HEK293 (cell line): ENCODE measurements at regions not wholly inside any gene's neighbourhood (a gene's known extent, or its start where the extent isn't known, plus 50 kb on each side); places are given as distances from the start of the nearest gene placed in this dataset.

Experiments used
- MZF1 ChIP-seq: fragments of 450-650 bp; formaldehyde crosslinking; IDR thresholded peaks from 2 replicates; pipeline ENCODE4 v1.5.1; 2017; ENCODE audit warnings: missing biosample characterization, missing genetic modification characterization, borderline replicate concordance
- OSR2 ChIP-seq: fragments of 450-650 bp; formaldehyde crosslinking; IDR thresholded peaks from 2 replicates; pipeline ENCODE4 v1.5.1; 2016; ENCODE audit warnings: missing biosample characterization, missing genetic modification characterization
- PATZ1 ChIP-seq: fragments of 450-650 bp; formaldehyde crosslinking; IDR thresholded peaks from 2 replicates; pipeline ENCODE4 v1.5.1; 2016; ENCODE audit warnings: missing biosample characterization, missing genetic modification characterization
- SP7 ChIP-seq: fragments of 450-650 bp; formaldehyde crosslinking; IDR thresholded peaks from 2 replicates; pipeline ENCODE4 v1.5.1; 2016; ENCODE audit warnings: missing biosample characterization, missing genetic modification characterization
- TRIM28 ChIP-seq: IDR thresholded peaks from 2 replicates; pipeline ENCODE4 v1.6.1; 2011; ENCODE audit warnings: low read length, control low read depth, borderline replicate concordance
- ZBTB21 ChIP-seq: fragments of 450-650 bp; formaldehyde crosslinking; IDR thresholded peaks from 2 replicates; pipeline ENCODE4 v1.5.1; 2017; ENCODE audit warnings: missing biosample characterization, missing genetic modification characterization
- ZFHX2 ChIP-seq: fragments of 450-650 bp; formaldehyde crosslinking; conservative IDR thresholded peaks from 2 replicates; pipeline ENCODE4 v1.5.1; 2016; ENCODE audit warnings: missing biosample characterization, missing genetic modification characterization
- ZIC2 ChIP-seq: fragments of 450-650 bp; formaldehyde crosslinking; IDR thresholded peaks from 2 replicates; pipeline ENCODE4 v1.5.1; 2016; ENCODE audit warnings: missing biosample characterization, missing genetic modification characterization
- ZNF239 ChIP-seq: fragments of 450-650 bp; formaldehyde crosslinking; IDR thresholded peaks from 2 replicates; pipeline ENCODE4 v1.5.1; 2016; ENCODE audit warnings: missing biosample characterization, missing genetic modification characterization
- ZNF24 ChIP-seq: fragments of 450-650 bp; formaldehyde crosslinking; IDR thresholded peaks from 2 replicates; pipeline ENCODE4 v1.5.1; 2016; ENCODE audit warnings: missing biosample characterization, missing genetic modification characterization
- ZNF266 ChIP-seq: fragments of 450-650 bp; formaldehyde crosslinking; IDR thresholded peaks from 2 replicates; pipeline ENCODE4 v1.5.1; 2016; ENCODE audit warnings: missing biosample characterization, missing genetic modification characterization, low read depth
- ZNF280D ChIP-seq: fragments of 450-650 bp; formaldehyde crosslinking; IDR thresholded peaks from 2 replicates; pipeline ENCODE4 v1.5.1; 2016; ENCODE audit warnings: missing biosample characterization, missing genetic modification characterization
- ZNF473 ChIP-seq: fragments of 450-650 bp; formaldehyde crosslinking; IDR thresholded peaks from 2 replicates; pipeline ENCODE4 v1.5.1; 2017; ENCODE audit warnings: missing biosample characterization, missing genetic modification characterization
- ZNF571 ChIP-seq: fragments of 450-650 bp; formaldehyde crosslinking; IDR thresholded peaks from 2 replicates; pipeline ENCODE4 v1.5.0; 2017; ENCODE audit warnings: missing biosample characterization, missing genetic modification characterization
- ZNF580 ChIP-seq: fragments of 450-650 bp; formaldehyde crosslinking; IDR thresholded peaks from 2 replicates; pipeline ENCODE4 v1.5.1; 2016; ENCODE audit warnings: missing biosample characterization, missing genetic modification characterization
- ZNF596 ChIP-seq: fragments of 450-650 bp; IDR thresholded peaks from 2 replicates; pipeline ENCODE4 v1.5.0; 2018; ENCODE audit warnings: missing biosample characterization, mild to moderate bottlenecking, missing genetic modification characterization, moderate library complexity
- ZNF600 ChIP-seq: fragments of 450-650 bp; formaldehyde crosslinking; IDR thresholded peaks from 2 replicates; pipeline ENCODE4 v1.5.1; 2016; ENCODE audit warnings: missing biosample characterization, missing genetic modification characterization
- ZNF610 ChIP-seq: fragments of 450-650 bp; formaldehyde crosslinking; IDR thresholded peaks from 2 replicates; pipeline ENCODE4 v1.5.1; 2016; ENCODE audit warnings: missing biosample characterization, missing genetic modification characterization, borderline replicate concordance
- ZNF629 ChIP-seq: fragments of 450-650 bp; formaldehyde crosslinking; IDR thresholded peaks from 2 replicates; pipeline ENCODE4 v1.5.1; 2017; ENCODE audit warnings: missing biosample characterization, missing genetic modification characterization
- ZNF658 ChIP-seq: fragments of 450-650 bp; formaldehyde crosslinking; IDR thresholded peaks from 2 replicates; pipeline ENCODE4; 2016; ENCODE audit warnings: missing biosample characterization, missing genetic modification characterization
- ZNF660 ChIP-seq: fragments of 450-650 bp; IDR thresholded peaks from 2 replicates; pipeline ENCODE4 v1.5.1; 2018; ENCODE audit warnings: missing biosample characterization, mild to moderate bottlenecking, missing genetic modification characterization
- ZNF747 ChIP-seq: fragments of 450-650 bp; formaldehyde crosslinking; IDR thresholded peaks from 2 replicates; pipeline ENCODE4 v1.5.1; 2016; ENCODE audit warnings: missing biosample characterization, missing genetic modification characterization
- ZNF830 ChIP-seq: fragments of 450-650 bp; IDR thresholded peaks from 2 replicates; pipeline ENCODE4 v1.5.0; 2018; ENCODE audit warnings: missing biosample characterization, missing genetic modification characterization, low read depth, mild to moderate bottlenecking, moderate library complexity
- TF ChIP-seq, protein P1 (sequence below): fragments of 450-650 bp; formaldehyde crosslinking; IDR thresholded peaks from 2 replicates; pipeline ENCODE4 v1.5.1; 2016; ENCODE audit warnings: missing biosample characterization, missing genetic modification characterization
- TF ChIP-seq, protein P2 (sequence below): fragments of 450-650 bp; formaldehyde crosslinking; IDR thresholded peaks from 2 replicates; pipeline ENCODE4 v1.5.1; 2016; ENCODE audit warnings: missing biosample characterization, missing genetic modification characterization, low read depth
- TF ChIP-seq, protein P3 (sequence below): fragments of 450-650 bp; formaldehyde crosslinking; IDR thresholded peaks from 2 replicates; pipeline ENCODE4 v1.5.1; 2016; ENCODE audit warnings: missing biosample characterization, missing genetic modification characterization
- TF ChIP-seq, protein P4 (sequence below): fragments of 450-650 bp; formaldehyde crosslinking; IDR thresholded peaks from 2 replicates; pipeline ENCODE4 v1.5.1; 2017; ENCODE audit warnings: missing biosample characterization, missing genetic modification characterization

DNA sequence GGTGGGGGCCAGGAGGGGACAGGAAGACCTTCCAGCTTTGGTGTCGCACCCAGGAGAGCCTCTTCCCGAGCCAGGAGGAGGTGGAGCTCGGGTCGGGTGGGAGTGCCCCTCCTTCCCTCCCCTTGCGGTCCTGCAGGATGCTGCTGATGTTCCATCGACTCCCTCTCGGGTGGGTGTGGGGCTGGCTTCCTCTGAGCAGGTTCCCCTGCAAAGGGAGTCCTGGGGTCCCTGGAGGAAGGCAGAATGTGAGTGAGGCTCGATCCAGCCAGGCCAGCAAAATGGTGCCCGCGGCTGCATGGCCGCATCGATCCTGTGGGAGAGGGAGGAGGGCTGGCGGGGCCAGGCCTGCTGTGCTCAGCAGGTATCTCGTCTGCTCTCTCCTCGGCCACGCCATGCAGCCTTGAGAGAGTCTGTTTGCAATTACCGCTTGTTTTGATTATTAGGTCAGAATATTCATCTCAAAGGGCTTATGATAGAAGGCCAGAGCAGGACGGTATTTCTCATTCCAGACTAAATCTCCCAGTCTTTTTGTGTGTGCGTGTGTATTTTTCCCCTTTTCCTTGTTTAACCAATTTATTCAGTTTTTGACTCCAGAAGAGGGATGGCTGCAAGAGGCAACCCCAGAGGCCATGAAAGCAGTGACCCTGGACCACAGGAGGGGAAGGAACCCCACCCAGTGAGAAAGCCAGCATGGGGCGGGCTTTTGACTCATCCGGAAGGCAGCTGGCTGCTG is 137.3 kb upstream of the ZMIZ1 start (continued):
- TF ChIP-seq ZNF266 (no peak), ZNF571 (tag by site-specific recombination) (no peak), ZIC2 (tag by site-specific recombination) (peak; percentile 97), ZNF747 (tag by site-specific recombination) (no peak), ZNF596 (tag by site-specific recombination) (peak; percentile 34; the same call in 1 of the 2 replicates), ZNF830 (tag by site-specific recombination) (no peak), ZFHX2 (tag by site-specific recombination) (no peak), ZNF610 (tag by site-specific recombination) (no peak), ZNF239 (tag by site-specific recombination) (no peak), PATZ1 (tag by site-specific recombination) (peak; percentile 33; the same call in 1 of the 2 replicates), SP7 (peak; percentile 84), ZNF658 (tag by site-specific recombination) (no peak), ZBTB21 (0 out of 2 replicates have a peak, but pooled peaks have one; percentile 20), ZNF629 (tag by site-specific recombination) (peak; percentile 75), ZNF473 (tag by site-specific recombination) (no peak), TRIM28 (peak; percentile 47; the same call in 1 of the 2 replicates), MZF1 (tag by site-specific recombination) (no peak), ZNF24 (tag by site-specific recombination) (0 out of 2 replicates have a peak, but pooled peaks have one; percentile 23), ZNF660 (no peak), ZNF600 (peak; percentile 87), ZNF280D (tag by site-specific recombination) (no peak), ZNF580 (tag by site-specific recombination) (no peak), OSR2 (peak; percentile 65)
- TF ChIP-seq, protein P1, sequence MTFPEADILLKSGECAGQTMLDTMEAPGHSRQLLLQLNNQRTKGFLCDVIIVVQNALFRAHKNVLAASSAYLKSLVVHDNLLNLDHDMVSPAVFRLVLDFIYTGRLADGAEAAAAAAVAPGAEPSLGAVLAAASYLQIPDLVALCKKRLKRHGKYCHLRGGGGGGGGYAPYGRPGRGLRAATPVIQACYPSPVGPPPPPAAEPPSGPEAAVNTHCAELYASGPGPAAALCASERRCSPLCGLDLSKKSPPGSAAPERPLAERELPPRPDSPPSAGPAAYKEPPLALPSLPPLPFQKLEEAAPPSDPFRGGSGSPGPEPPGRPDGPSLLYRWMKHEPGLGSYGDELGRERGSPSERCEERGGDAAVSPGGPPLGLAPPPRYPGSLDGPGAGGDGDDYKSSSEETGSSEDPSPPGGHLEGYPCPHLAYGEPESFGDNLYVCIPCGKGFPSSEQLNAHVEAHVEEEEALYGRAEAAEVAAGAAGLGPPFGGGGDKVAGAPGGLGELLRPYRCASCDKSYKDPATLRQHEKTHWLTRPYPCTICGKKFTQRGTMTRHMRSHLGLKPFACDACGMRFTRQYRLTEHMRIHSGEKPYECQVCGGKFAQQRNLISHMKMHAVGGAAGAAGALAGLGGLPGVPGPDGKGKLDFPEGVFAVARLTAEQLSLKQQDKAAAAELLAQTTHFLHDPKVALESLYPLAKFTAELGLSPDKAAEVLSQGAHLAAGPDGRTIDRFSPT (tag by site-specific recombination): 0 out of 2 replicates have a peak, but pooled peaks have one; percentile 23
- TF ChIP-seq, protein P2, sequence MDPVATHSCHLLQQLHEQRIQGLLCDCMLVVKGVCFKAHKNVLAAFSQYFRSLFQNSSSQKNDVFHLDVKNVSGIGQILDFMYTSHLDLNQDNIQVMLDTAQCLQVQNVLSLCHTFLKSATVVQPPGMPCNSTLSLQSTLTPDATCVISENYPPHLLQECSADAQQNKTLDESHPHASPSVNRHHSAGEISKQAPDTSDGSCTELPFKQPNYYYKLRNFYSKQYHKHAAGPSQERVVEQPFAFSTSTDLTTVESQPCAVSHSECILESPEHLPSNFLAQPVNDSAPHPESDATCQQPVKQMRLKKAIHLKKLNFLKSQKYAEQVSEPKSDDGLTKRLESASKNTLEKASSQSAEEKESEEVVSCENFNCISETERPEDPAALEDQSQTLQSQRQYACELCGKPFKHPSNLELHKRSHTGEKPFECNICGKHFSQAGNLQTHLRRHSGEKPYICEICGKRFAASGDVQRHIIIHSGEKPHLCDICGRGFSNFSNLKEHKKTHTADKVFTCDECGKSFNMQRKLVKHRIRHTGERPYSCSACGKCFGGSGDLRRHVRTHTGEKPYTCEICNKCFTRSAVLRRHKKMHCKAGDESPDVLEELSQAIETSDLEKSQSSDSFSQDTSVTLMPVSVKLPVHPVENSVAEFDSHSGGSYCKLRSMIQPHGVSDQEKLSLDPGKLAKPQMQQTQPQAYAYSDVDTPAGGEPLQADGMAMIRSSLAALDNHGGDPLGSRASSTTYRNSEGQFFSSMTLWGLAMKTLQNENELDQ (tag by site-specific recombination): no peak
- TF ChIP-seq, protein P3, sequence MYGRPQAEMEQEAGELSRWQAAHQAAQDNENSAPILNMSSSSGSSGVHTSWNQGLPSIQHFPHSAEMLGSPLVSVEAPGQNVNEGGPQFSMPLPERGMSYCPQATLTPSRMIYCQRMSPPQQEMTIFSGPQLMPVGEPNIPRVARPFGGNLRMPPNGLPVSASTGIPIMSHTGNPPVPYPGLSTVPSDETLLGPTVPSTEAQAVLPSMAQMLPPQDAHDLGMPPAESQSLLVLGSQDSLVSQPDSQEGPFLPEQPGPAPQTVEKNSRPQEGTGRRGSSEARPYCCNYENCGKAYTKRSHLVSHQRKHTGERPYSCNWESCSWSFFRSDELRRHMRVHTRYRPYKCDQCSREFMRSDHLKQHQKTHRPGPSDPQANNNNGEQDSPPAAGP (tag by site-specific recombination): peak; percentile 89
- TF ChIP-seq, protein P4, sequence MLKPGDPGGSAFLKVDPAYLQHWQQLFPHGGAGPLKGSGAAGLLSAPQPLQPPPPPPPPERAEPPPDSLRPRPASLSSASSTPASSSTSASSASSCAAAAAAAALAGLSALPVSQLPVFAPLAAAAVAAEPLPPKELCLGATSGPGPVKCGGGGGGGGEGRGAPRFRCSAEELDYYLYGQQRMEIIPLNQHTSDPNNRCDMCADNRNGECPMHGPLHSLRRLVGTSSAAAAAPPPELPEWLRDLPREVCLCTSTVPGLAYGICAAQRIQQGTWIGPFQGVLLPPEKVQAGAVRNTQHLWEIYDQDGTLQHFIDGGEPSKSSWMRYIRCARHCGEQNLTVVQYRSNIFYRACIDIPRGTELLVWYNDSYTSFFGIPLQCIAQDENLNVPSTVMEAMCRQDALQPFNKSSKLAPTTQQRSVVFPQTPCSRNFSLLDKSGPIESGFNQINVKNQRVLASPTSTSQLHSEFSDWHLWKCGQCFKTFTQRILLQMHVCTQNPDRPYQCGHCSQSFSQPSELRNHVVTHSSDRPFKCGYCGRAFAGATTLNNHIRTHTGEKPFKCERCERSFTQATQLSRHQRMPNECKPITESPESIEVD: 0 out of 2 replicates have a peak, but pooled peaks have one; percentile 37
